HG02885 (cell line): ENCODE measurements at regions not wholly inside any gene's neighbourhood (a gene's known extent, or its start where the extent isn't known, plus 50 kb on each side); places are given as distances from the start of the nearest gene placed in this dataset.

Experiments
- ATAC-seq: cut with Tn5 transposase; IDR thresholded peaks from one replicate; pipeline ENCODE4 v1.9.1; 2021; ENCODE audit warnings: mild to moderate bottlenecking; ENCODE audit not compliant: unreplicated experiment, poor library complexity

DNA sequence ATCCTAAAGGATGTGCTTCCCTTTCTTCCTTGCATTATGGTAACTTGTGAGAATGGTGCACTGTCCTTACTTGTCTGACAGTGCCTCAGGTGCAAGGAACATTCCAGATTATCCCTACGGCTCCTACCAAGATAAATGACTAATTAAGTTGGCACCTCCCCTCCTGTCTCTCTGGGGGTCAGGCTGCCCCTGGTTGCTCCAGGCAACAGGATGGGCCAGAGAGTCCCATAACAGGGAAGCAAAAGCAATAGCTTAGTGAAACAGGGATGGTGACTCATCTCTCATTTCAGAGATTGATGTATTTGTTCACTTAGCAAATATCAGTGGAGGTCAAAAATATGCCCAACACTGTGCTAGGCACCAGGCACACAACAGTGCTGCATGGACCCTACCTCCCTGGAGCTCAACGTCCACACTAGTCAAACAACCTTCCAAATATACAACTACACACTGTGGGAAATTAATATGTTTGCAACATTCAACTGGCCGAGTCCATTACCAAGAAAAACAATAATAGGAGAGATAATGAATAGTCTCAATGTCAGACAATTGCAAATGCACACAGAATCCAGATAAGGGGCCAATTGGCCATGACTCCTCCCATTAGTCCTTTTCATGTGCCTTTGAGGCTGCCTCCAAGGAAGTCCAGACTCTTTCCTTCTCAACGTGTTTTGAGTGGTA is 249.0 kb downstream of the TLE3 start:
- no peak for ATAC-seq

DNA sequence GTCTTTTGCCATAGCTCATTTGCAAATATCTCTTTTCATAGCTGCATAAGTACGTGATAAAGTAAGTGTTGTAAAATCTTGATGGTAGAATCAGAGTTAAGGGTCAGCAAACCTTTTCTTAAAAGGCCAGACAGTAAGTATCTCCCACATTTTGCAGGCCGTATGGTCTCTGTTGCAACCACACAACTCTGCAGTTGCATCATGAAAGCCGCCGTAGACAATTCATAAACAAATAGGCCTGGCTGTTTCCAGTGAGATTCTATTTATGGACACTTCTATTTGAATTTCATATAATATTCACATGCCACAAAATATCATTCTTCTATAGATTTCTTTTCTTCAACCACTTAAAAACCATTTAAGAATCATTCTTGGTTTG is 248.5 kb downstream of the TLE3 start:
- no peak for ATAC-seq

DNA sequence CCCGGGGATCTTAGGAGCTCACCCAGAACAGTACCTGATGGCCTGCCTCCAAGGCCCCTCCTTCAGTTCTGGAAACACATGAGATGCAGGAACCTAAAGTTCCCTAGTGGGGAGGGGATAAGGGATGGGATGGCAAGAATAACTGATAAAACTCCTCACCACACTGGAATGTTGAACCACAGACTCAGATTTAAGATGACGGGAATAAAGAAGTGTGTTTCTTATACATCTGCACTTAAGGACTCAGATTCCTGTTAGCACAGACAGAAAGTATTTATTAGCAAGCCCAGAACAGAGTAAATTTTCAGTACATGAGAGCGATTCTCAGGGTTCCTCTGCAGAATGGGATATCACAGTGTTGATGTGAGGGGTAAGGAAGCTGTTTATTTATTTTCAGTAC is 245.2 kb downstream of the TLE3 start:
- no peak for ATAC-seq

DNA sequence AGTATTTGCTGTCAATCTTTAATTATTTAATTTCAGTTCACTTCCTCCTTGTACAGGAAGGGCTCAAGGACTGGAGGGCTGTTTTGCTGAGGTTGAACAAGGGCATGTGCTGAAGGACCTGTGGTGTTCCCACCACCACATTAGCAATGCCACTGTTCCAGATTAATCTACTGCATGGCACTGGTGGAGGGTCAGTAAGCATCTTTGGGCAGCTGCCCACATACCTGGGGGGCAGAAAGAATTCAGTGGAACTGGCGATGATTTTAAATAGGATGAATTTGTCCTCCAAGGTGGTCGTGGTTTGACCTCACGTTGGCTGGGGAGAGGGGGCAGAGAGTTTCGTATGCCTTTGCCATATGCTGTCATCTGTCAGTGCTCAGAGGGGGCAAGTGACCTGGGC is 244.8 kb downstream of the TLE3 start:
- no peak for ATAC-seq

DNA sequence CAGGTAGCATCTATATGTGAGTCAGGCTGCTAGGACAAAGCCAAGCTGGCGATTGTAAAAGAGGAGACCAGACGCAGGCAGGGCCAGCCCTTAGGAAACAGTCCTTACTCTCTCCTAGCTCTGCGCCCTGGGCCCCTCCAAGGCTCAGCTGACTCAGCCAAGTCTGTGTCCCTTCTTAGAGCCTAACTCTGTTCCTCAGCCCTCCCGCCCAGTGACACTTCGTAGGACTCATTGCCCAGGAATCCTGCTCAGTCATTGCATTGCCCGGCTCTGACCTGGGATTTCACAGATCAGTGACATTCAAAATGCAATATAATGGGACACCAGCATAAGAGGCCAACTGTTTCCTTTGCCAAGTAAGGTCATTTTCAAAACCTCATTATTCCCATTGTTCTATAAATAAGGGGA is 244.2 kb downstream of the TLE3 start:
- ATAC-seq: no peak

DNA sequence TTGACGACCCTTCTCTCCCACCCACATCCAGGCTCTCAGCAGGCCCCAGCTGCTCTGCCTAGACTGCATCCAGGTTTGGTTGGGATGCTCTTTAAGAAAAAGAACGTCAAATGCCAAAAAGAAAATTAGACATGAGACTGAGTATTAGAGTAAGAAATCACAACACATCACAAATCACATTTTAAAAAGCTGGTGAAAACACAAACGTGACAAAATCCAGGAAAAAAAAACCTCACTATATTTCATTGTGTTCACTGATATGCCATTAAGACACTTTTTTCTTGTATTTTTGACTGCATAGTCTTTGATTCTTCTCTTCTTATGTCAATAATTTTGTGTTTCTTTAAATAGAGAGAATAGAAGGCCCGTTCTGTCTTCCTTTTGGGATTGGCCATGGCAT is 243.7 kb downstream of the TLE3 start:
- ATAC-seq: no peak

DNA sequence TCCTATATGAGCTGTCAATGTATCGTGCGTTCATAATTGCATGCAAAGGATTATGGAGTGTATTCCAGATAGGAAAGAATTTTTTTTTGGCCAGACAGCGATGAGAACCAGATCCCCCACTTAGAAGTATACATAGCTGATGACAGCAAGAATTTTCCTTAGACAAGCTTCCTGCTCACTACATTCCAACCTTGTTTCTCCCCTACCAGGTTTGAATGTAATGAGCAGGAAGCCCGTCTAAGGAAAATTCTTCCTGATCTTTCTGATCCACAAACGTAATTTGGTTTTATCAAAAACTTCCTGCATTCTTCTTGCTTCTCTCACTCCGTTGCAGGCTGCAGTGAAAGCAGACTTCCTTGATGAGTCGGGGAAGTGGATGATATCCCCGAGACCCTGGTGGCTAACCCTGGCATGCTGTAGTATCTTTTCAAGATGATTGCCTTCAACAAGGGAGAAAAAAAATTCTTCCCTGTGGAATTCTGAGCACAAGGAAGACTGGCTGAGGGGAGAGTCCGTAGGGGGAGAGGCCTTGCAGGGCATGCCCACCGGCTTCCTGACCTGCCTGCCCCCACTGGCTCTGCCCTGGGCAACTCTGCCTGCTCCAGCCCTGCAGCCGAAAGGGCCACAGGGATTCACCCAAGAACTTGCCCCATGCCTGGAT is 243.1 kb downstream of the TLE3 start:
- ATAC-seq: no peak

DNA sequence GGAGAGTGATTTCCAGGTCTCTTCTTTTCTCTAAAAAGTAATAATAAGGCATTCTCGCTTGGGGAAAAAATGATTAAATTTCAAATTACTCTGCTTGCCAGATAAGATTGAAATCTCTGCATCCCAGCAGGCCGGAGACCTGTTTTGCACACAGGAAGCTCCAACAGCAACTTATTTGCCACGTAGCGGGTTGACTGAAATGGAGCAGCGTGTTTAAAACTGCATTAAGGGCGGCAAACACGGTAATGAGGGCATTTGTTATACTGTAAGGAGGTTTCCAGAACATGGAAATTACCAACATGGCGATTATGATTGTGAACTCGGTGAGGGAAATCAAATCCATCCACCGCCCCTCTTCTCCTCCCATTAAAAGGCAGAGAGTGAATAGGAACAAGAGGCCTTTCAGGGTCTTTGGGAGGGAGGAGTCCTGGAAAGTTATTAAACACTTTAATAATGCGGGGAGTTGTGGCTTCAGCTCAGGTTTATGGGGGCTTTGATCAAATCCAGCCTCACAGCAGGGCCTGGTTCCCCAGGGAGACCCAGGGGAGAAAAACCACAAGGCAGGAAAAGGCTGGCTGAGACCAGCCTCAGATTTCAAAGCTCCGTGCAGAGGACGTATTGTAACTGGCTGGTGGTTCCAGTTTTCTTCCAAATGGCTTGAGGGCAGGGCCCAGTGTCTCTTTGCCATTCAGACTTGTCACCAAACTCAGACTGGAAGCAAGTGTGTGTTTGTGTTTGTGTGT is 242.3 kb downstream of the TLE3 start:
- ATAC-seq: no peak

DNA sequence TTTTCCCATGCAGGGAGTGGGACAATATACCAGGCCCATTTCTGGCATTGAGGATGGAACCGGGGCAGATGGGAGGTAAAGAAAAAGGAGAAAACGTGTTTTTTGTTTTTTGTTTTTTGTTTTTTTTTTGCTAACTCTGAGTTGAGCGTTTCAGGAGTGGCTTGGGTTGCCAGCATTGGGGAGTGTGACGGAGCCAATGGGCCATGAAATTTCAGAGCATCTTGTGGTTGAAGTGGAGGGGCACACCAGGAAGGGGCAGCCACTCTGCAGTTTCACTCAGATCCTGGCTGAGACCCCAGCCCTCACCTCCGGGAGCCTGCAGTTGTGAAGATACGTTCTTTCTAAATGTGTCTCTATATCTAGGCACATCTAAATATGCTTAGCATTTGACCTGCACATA is 240.5 kb downstream of the TLE3 start:
- ATAC-seq: no peak

DNA sequence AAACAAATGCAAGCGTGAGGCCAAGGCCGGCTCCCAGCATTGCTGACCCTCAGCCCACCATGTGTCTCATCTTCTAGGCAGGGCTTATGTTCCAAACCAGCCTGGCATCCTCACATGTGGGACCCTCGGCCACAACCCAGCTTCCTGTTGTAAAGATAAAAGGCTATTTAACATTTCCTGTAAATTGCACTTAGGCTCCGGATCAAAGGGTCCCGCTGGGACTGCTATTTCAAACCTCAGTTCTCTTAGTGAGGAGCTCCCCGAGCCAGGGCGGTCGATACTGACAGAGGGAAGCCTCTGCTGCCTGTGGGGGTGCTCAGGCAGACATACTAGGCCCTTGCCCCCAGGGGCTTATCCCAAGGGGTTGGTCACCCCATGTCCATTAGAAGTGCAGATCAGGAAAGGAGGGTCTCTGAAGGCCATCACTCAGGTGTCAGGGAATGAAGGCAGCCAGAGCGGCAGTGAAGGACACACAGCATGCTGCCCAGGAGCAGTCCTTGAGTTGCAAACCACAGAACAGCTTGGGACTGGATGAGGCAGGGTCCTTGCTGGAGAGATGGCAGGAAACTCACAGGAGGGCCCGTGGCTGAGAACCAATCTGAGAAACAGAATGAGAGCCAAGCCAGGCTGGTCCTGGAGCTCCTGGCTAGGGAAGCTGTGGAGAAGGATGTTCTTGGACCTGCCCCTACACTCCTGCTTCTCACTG is 239.9 kb downstream of the TLE3 start:
- ATAC-seq: no peak

DNA sequence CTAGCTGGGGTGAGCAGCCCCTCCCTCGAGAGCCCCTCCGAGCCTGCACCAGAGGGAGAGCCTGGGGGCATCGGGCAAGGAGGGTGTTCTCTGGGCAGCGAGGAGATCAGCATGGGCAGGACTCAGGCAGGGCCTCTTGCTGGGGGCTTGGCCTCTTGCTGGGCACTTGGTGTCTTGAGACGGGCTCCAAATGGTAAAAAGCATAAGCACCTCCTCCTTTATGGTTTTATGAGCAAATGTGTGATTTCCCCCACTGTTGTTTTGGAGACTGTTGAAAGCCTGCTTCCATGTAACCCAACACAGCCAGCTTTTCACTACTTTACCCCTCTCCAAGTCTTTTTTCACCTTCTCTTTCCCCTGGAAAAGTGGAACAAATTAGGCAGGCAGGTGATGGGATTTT is 239.3 kb downstream of the TLE3 start:
- no peak for ATAC-seq

DNA sequence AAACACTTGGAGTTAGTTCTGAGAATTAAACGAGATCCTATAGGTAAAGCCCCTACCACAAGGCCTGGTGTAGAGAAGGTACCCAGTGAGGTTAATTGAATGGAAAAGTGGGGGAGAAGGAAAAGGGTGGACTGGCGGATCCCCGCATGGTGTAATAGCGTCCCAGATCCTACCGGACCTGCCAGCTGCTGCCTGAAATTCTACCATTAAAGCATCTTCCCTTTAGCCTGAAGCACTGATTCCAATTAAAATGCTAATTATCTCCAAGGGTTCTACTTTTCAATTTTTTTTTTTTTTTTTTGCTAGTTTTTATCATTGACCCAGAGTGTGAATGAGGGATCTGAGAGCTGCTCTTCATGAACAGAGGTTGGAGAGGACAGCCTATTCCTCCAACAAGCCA is 237.9 kb downstream of the TLE3 start:
- no peak for ATAC-seq

DNA sequence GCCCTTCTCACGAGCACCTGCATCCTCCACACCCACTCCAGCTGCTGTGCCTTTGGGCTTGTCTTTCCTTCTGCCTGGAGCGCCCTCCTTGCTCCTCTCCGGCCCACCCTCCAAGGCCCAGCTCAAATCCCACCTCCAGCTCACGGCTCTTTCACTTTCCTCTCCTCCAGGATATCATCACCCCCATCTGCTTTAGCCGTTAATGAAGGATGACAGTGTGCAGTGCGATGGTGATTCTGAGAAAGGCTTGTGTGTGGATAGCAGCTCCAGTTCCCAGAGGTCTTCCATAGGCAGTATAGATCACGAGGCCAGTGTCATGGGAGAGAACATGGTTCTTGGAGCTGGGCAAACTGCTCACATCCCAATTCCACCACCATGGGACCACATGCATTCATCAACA is 237.4 kb downstream of the TLE3 start:
- ATAC-seq: no peak

DNA sequence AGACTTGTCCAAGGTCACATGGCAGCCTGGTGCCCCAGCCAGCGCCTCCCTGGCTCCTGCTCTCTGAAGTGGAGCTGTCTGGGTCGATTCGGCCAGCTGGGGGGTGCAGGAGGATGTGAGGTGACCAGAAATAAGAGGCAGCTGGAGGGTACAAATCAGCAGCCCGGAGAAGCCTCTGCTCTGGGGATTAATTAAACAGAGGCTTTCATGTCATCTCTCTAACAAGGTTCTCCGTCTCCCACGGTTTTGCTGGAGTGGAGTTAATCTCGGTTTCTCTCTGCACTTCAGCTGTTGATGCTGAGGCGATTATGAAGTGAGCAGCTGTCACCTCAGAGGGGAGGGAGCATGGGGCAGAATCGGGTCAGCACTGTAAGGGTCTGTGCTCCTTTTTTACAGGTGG is 236.8 kb downstream of the TLE3 start:
- no peak for ATAC-seq

DNA sequence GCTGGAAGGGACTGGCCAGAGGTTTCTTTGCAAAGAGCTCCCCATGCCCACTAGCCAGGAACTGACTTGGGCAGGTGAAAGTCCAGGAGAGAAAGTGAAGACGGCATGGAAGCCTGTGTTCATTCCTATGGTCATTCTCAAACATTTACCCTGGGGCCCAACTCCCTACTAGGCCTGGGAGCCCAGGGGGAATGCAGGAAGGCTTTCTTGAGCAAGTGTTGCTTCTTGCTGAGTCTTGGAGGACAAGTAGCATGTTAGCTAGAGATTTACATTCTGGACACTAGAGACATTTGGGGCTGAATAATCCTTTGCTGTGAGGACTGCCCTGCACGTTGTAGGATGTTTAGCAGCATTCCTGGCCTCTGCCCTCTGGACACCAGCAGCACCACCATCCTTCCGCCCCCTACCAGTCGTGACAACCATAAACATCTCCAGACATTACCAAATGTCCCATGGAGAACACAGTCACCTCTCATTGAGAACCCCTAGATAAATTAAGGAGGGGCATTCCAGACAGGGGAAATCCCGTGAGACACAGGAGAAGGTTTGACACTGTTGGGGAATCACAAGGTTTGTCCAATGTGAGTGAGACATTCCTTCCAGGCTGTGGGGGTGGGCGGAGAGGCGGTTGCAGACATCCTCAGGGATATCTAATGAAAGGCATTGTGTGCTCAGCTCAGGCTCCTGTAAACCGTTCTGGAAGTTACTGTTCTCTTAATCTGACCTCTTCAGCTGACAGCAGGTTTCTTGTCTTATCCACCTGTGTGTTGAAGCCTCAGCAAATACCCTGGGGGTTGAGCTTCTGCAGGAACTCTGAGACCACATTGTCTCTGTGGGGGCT is 236.2 kb downstream of the TLE3 start:
- ATAC-seq: no peak

DNA sequence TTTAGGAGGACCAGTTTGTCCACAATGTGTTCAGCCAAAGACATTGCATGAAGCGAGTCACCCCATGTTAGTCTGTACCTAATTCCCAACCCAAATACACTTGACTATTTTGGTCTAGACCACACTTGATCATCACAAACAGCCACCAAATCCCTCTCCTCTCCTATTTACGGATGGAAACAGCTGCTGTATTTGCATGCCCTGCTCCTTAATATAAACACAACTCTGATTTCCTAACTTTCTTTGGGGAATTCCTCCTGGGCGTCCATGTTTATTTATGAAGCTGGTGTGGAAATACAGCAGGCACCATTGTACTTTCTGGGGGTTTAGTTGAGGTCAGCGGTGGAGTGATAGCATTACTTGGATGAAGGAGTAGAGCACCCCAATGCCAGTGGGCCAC is 235.2 kb downstream of the TLE3 start:
- no peak for ATAC-seq

DNA sequence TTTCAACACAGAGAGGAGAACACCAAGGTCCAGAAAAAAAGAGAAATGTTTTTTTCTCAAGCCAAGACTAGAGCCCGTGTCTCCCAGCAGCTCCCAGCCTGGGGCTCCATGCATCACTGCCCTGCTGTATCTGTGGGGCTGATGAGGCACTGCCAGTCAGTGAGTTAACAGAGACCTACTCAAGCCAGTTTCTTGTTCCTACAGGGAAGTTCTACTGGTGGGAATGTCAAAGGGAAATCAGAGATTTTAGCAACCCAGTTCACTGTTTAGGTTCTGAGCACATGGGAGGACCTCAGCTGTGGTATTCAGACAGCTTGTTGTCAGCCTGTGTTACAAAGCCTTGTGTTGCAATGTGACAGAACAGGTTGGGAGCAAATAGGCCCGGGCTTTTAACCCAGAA is 234.3 kb downstream of the TLE3 start:
- ATAC-seq: no peak

DNA sequence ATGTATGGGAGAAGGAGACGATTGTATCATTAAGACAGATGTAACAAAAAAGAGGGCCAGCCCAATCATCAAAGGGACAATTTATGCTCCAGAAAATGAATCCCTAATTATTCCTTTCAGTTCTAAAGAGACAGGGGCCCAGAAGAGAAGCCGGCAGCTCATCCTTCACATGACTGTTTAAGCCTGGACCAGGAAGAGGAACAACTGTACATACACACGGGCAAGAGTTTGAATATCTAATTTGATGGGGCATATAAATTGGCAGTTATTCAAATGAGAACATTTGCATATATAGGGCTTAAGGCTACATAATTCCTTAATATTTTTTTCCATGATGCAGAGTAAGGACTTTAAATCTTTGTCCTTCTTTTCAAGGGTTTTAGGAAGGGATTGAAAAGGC is 232.3 kb downstream of the TLE3 start:
- ATAC-seq: no peak

DNA sequence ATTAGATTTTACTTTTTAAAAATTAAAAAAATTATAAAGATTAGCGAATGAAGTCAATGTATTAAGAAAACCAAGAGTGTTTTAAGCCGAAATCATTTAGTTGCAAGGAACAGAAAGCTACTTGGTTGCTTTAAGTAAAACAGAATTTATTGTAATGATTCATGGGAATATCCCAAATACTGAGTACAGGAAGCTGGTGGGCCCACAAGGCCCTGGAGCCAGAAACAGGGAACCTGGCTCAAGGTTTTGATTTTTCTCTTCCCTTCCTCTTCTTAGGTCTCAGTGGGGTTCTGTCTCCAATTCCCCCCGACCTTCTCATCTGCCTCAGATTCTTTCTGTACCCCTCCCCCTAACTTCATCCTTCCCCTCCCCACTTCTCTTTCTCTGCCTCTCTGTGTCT is 229.0 kb downstream of the TLE3 start:
- ATAC-seq: no peak

DNA sequence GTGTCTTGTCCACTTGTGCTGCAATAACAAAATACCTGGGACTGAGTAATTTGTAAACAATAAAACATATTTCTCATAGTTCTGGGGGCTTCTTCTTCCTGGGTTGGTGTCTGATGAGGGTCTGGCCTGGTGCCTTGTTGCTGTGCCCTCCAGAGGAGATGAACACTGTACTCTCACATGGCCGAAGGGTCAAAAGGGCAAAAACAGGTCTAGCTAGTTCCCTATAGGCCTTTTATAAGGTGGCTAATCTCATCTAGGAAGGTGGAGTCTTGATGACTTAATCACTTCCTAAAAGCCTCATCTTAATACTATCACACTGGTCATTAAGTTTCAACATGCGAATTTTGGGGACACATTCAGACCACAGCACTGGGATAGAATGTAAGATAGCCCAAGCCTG is 228.4 kb downstream of the TLE3 start:
- ATAC-seq: no peak
